NCI-H82 (cell line): ENCODE measurements at regions not wholly inside any gene's neighbourhood (a gene's known extent, or its start where the extent isn't known, plus 50 kb on each side); places are given as distances from the start of the nearest gene placed in this dataset.

Experiments used
- DNase-seq: peaks from one replicate; lab custom pipeline; 2025; lab: John Stamatoyannopoulos, UW

GRCh38 chr12:116402163-116402939 lies 124.9 kb upstream of the MED13L start:
- DNase-seq = no peak

GRCh38 chr12:116403546-116403945 lies 126.1 kb upstream of the MED13L start:
- DNase-seq = no peak

GRCh38 chr12:116404247-116404646 lies 126.8 kb upstream of the MED13L start:
- no peak for DNase-seq

- DNase-seq = no peak
These were observed 127.6 kb upstream of the MED13L start for GRCh38 chr12:116404913-116405611.

- DNase-seq = peak; percentile 12
These were observed 129.0 kb upstream of the MED13L start for GRCh38 chr12:116406529-116406928.

GRCh38 chr12:116408489-116409250 lies 131.2 kb upstream of the MED13L start:
- DNase-seq = no peak

- DNase-seq = no peak
These were observed 134.5 kb upstream of the MED13L start for GRCh38 chr12:116411977-116412376.

- no peak for DNase-seq
These were observed 137.4 kb upstream of the MED13L start for GRCh38 chr12:116414891-116415290.

GRCh38 chr12:116415408-116416108 lies 138.1 kb upstream of the MED13L start:
- DNase-seq = no peak

GRCh38 chr12:116416166-116416565 lies 138.7 kb upstream of the MED13L start:
- no peak for DNase-seq

- peak; percentile 48 for DNase-seq
These were observed 140.6 kb upstream of the MAP1LC3B2 start for GRCh38 chr12:116418551-116418950.

GRCh38 chr12:116420227-116420880 lies 138.8 kb upstream of the MAP1LC3B2 start:
- DNase-seq = peak; percentile 86

- no peak for DNase-seq
These were observed 137.2 kb upstream of the MAP1LC3B2 start for GRCh38 chr12:116421785-116422538.

GRCh38 chr12:116423094-116423493 lies 136.1 kb upstream of the MAP1LC3B2 start:
- no peak for DNase-seq

GRCh38 chr12:116425256-116426193 lies 133.7 kb upstream of the MAP1LC3B2 start:
- DNase-seq = no peak

GRCh38 chr12:116426391-116427136 lies 132.6 kb upstream of the MAP1LC3B2 start:
- DNase-seq = no peak

GRCh38 chr12:116427200-116427930 lies 131.8 kb upstream of the MAP1LC3B2 start:
- no peak for DNase-seq

GRCh38 chr12:116429826-116430360 lies 129.3 kb upstream of the MAP1LC3B2 start:
- no peak for DNase-seq
